Fibroblast of pulmonary artery (primary cell): ENCODE measurements at regions not wholly inside any gene's neighbourhood (a gene's known extent, or its start where the extent isn't known, plus 50 kb on each side); places are given as distances from the start of the nearest gene placed in this dataset.
A peak's percentile ranks its signal among the peaks of the same experiment; 100 is the strongest.
"Not testable (repeated sequence)": the region's sequence is repeated elsewhere in the genome, so short reads cannot be mapped to it uniquely, and the experiment has no call there.

Source experiments
- DNase-seq: peaks from one replicate; pipeline ENCODE4 v3.0.0-alpha.2; 2010; ENCODE audit warnings: low read depth
- H3K4me3 ChIP-seq: replicated peaks from 2 replicates; pipeline ENCODE4 v1.5.1; 2011; ENCODE audit warnings: low read depth, mild to moderate bottlenecking, control low read depth, low read length, moderate library complexity
- TF ChIP-seq, protein P1 (sequence below): IDR thresholded peaks from 2 replicates; pipeline ENCODE4 v1.5.1; 2011; ENCODE audit warnings: mild to moderate bottlenecking, control low read depth, low read length, inconsistent platforms; ENCODE audit errors: missing control alignments

DNA sequence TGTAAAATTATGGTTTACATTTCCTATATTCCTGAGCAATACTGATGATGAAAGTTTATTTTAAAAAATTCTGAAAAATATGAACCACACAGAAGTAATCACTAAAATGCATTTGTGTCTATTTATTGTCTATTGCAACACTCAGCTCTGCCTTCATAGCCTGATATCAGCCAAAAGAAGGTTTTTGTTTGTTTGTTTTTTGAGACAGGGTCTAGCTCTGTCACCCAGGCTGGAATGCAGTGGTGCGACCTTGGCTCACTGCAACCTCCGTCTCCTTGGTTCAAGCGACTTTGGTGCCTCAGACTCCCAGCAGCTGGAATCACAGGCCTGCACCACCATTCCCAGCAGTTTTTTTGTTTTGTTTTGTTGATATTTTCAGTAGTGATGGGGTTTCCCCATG lies 1560.2 kb downstream of the SI start:
- TF ChIP-seq, protein P1, sequence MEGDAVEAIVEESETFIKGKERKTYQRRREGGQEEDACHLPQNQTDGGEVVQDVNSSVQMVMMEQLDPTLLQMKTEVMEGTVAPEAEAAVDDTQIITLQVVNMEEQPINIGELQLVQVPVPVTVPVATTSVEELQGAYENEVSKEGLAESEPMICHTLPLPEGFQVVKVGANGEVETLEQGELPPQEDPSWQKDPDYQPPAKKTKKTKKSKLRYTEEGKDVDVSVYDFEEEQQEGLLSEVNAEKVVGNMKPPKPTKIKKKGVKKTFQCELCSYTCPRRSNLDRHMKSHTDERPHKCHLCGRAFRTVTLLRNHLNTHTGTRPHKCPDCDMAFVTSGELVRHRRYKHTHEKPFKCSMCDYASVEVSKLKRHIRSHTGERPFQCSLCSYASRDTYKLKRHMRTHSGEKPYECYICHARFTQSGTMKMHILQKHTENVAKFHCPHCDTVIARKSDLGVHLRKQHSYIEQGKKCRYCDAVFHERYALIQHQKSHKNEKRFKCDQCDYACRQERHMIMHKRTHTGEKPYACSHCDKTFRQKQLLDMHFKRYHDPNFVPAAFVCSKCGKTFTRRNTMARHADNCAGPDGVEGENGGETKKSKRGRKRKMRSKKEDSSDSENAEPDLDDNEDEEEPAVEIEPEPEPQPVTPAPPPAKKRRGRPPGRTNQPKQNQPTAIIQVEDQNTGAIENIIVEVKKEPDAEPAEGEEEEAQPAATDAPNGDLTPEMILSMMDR, result no peak
- DNase-seq, result no peak
- H3K4me3 ChIP-seq, result no peak overlapping the region

DNA sequence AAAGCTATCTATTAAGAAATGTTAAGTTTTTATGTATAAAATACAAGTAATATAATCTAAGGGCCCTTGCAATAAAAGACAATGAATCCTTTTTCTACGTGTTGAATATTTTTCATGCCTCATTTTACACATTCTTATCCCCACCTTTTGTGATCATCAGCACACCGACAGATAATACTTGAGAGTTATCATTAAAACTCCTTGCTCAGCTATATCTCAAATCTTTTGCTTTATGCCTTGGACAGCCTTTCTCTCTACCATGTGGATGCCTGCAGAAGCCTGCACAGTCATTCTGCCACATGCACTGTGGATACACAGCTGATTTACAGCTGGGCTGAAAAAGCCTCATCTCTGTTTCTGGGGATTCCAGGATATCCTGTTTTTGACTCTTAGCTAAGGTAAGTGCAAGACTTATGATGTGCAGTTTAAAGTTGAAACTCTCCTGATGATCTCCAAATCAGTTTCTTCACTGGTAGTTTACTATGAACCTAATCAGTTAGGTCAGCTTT lies 1565.1 kb downstream of the SI start:
- TF ChIP-seq, protein P1, result no peak
- no peak for DNase-seq
- H3K4me3 ChIP-seq, result no peak overlapping the region

DNA sequence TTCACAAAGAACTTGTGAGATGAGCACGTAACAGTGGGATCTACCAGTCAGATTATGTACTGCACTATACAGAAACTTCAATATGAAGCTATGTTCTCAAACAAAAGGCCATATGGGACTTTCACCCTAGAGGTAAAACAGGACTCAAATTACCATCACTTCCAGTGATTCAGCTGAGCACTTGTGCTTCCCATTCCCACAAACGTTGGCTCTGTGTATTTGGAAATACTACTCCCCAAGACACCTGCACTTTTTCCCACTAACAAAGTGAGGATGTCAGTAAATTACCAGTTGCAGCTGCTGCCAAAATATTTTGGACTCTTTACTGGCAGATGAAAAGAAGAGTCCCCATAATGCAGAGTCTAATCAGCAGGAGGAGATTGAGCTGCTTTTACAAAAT lies 1570.1 kb downstream of the SI start:
- DNase-seq, result no peak
- no peak overlapping the region for H3K4me3 ChIP-seq
- TF ChIP-seq, protein P1, result no peak

DNA sequence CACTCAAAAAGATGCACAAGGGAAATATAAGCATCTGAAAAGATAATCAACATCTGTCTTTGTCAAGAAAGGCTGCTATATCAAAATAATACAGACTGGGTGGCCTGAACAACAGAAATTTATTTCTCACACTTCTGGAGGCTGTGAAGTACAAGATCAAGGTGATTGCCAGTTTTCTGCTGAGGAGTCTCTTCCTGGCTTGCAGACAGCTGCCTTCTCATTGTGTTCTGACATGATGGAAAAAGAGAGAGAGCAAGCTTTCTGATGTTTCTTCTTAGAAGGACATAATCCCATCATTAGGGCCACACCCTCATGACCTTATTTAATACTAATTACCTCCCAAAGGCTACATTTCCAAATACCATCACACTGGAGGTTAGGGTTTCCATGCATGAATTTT lies 1573.3 kb downstream of the SI start:
- no peak overlapping the region for H3K4me3 ChIP-seq
- TF ChIP-seq, protein P1, result no peak
- DNase-seq, result no peak

DNA sequence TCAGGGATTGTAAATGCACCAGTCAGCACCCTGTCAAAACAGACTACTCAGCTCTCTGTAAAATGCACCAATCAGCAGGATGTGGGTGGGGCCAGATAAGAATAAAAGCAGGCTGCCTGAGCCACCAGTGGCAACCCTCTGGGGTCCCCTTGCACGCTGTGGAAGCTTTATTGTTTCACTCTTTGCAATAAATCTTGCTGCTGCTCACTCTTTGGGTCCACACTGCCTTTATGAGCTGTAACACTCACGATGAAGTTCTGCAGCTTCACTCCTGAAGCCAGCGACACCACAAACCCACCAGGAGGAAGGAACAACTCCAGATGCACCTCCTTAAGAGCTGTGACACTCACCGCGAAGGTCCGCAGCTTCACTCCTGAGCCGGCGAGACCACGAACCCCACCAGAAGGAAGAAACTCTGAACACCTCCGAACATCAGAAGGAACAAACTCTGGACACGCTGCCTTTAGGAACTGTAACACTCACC lies 1578.5 kb downstream of the SI start:
- DNase-seq, H3K4me3 ChIP-seq: not testable (repeated sequence)

DNA sequence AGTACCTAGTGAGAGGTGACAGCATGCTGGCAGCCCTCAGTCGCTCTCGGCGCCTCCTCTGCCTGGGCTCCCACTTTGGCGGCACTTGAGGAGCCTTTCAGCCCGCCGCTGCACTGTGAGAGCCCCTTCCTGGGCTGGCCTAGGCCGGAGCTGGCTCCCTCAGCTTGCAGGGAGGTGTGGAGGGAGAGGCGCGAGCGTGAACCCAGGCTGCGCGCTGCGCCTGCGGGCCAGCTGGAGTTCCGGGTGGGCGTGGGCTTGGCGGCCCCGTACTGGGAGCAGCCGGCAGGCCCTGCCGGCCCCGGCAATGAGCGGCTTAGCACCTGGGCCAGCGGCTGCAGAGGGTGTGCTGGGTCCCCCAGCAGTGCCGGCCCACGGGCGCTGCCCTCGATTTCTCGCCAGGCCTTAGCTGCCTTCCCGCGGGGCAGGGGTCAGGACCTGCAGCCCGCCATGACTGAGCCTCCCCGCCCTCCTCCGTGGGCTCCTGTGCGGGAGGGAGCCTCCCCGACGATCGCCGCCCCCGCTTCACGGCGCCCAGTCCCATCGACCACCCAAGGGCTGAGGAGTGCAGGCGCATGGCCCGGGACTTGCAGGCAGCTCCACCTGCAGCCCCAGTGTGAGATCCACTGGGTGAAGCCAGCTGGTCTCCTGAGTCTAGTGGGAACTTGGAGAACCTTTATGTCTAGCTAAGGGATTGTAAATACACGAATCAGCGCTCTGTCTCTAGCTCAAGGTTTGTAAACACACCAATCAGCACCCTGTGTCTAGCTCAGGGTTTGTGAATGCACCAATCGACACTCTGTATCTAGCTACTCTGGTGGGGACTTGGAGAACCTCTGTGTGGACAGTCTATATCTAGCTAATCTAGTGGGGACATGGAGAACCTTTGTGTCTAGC lies 1579.2 kb downstream of the SI start:
- not testable (repeated sequence) for H3K4me3 ChIP-seq, DNase-seq

DNA sequence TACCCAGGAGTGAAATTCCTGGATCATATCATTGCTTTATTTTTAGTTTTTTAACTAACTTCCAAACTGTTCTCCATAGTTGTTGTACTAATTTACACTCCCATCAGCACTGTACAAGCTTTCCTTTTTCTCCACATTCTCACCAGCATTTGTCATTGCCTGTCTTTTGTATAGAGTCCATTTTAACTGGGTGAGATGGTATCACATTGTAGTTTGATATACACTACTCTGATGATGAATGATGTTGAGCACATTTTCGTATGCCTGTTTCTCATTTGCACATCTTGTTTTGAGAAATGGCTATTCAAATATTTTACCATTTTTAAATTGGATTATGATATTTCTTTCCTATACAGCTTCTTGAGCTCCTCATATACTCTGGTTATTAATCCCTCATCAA lies 1586.6 kb downstream of the SI start:
- TF ChIP-seq, protein P1, result no peak
- no peak for DNase-seq
- H3K4me3 ChIP-seq, result no peak overlapping the region

DNA sequence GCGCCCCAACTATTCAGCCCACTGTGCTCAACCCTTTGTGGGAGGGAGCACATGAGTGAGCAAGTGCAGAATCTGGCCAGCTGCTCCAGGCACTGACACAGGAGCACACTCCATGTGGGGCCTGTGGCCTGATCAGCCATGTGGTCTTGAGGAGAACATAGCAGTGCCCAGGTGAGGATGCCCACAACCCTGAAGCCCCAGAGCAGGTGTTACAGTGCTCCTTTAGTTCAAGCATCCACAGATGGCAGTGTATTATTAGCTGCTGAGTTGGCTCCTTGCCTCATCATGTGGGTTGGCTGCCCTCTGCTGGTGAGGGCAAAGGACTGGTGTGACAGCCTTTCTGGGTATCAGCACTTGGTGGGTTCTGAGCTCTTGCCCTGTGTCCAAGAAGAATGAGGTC lies 1588.2 kb downstream of the SI start:
- no peak overlapping the region for H3K4me3 ChIP-seq
- TF ChIP-seq, protein P1, result peak; percentile 59
- DNase-seq, result peak; percentile 58
